Hepatic stellate cell (primary cell): ENCODE measurements at regions not wholly inside any gene's neighbourhood (a gene's known extent, or its start where the extent isn't known, plus 50 kb on each side); places are given as distances from the start of the nearest gene placed in this dataset.

Experiments
- DNase-seq: peaks from one replicate; pipeline ENCODE4 v3.0.0; 2011; ENCODE audit warnings: low spot score

DNA sequence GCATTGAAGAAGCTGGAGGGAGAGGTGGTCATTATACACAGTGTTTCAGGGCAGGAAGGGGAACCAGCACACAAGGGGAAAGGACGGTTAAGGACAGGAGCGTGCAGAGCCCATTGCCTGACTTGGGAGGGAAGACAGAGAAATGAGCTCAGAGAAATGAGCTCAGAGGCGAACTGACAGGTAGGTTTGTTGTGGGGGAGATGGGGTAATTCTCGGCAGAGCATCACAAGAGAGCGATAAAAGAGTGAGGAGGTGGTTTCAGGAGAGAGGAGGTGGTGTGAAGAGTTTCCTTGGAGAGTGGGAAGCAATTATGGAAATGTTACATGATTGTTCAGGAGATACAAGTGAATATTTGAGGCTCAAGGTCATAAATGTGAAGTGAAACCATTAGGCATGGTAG, 61.0 kb downstream of the MRGPRX1 start:
- no peak for DNase-seq

DNA sequence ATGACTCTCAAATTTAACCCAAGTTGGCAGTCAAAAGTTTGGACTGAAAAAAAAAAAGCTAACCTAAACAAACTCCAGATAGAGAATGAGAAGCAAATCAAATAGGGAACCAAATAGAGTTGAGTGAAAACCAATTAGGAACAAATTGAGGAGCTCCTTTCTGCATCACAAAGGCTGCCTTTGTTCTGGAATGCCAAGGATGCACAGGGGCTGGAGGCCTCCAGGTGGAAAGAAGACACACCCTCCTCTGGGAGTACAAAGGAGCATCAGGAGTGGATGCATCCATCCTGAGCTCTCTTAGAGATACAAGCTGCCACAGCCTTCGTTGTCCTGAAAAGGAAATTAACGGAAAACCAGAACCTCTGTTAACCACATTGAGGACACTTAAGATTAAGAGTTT, 73.3 kb downstream of the MRGPRX1 start:
- no peak for DNase-seq

DNA sequence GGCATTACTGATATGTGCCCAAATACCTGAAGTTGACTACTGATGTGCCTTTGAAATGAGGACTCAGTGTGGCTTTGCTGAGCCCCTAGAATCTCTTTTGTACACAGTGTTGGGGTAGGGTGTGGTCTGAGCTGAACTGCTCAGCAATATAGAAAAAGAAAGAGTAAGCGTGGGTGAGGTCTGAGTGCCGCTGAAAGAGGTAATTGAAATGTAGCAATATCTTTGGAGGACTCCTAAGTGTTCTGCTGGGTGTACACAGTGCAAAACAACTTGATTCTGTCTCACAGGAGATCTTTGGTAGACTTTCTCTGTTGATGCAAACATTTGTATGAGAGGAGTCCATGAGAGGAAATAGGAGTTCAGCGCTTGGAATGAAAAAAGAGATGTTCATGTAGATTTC, 73.7 kb upstream of the PTPN5 start:
- no peak for DNase-seq

DNA sequence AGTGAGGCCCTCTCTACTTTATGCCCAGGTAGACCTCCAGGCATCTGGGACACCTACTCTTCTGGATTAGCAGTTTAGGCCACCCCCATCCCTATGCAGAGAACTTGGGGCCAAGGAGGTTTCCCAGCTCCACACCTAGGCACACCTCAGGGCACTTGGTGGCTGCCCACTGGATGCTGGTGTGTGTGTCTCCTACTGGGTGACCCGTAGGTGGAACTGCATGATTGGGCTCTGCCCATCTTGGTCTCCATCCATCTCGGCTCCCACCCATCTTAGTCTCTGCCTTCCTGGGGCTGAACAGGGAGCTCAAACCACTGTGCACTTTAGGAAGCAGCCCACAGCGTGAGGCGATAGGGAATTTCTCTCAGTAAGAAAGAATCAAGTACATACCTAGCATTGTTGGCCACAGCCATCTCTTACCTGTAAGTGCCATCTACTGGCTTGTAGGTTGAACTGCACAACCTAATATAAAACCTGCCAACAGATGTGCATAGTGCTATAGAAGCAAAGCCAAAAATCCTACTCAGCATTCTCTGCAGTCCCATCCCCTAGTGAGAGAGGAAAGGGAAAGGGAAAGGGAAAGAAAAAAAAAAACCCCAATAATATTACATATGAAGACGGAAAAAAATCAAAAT, 61.6 kb upstream of the PTPN5 start:
- DNase-seq: no peak

DNA sequence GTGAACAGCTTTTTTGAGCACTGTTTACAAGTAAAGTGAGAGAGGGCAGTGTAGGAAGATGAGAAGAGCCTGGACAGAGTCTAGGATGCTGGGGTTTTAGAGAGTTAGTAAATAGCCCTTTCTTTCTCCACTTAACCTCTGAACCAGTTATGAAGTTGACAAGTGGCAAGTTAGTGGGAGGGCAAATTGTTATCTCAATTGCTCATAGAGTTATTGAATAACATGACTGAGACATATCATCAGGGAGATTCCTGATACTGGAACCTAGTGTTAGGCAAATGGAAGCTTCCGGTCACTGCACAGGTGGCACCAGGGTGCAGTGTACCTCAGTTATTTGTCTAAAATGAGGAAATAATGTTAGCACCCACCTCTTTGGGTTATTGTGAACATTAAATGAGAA, 57.8 kb upstream of the PTPN5 start:
- no peak for DNase-seq

DNA sequence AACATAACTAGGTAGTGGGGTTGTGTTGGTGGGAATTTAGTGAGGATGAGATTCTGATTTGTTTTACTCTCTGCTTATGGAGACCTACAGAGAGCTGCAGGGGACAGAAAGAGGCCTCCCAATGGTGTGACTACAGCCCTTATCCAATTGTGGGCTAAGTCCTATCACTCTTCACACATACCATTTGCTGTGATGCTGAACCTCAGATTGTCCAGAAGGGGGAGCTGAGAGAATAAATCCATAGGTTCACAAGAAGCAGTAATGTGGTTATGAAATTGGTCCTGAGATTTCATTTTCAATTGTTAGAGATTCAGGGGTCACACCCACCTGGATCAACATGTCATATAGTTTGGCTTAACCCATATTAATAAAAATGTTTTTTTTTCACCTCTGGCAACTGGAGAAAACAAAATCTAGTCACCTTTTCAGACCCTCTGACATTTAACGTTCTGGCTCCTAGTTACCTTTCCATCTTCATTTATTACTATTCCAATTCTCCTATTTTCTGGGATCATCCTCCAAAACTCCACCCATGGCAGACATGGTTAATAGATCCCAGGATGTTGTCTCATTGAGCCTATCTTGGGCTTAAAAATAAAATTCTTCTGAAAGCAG, 53.3 kb upstream of the PTPN5 start:
- DNase-seq: peak; percentile 13
